ENCODE measurements at regions not wholly inside any gene's neighbourhood (a gene's known extent, or its start where the extent isn't known, plus 50 kb on each side); places are given as distances from the start of the nearest gene placed in this dataset.

DNA sequence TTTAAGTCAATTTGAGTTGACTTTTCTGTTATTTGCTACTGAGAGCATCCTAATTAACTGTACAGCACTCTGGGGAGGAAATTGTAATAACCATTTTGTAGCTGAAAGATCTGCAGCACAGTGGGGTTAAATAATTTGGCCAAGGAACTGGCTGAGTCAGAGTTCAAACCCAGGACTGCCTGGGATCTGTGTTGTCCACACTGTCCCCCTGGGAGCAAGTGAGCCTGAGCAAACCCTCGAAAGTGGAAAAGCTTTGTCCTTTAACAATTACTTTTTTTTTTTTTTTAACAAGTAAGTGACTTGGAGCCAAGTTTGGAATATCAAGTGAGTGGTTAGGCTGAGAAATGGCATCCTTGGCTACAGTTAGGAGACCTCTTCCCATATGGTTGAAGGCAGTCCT, 247.2 kb upstream of the CCDC196 start:
- TF ChIP-seq, protein P1, sequence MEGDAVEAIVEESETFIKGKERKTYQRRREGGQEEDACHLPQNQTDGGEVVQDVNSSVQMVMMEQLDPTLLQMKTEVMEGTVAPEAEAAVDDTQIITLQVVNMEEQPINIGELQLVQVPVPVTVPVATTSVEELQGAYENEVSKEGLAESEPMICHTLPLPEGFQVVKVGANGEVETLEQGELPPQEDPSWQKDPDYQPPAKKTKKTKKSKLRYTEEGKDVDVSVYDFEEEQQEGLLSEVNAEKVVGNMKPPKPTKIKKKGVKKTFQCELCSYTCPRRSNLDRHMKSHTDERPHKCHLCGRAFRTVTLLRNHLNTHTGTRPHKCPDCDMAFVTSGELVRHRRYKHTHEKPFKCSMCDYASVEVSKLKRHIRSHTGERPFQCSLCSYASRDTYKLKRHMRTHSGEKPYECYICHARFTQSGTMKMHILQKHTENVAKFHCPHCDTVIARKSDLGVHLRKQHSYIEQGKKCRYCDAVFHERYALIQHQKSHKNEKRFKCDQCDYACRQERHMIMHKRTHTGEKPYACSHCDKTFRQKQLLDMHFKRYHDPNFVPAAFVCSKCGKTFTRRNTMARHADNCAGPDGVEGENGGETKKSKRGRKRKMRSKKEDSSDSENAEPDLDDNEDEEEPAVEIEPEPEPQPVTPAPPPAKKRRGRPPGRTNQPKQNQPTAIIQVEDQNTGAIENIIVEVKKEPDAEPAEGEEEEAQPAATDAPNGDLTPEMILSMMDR (IDR thresholded peaks at IDR 0.05): no peak
- TF ChIP-seq POLR2AphosphoS5 (IDR thresholded peaks at IDR 0.05) (no peak), POLR2A (IDR thresholded peaks at IDR 0.05) (no peak)
